Neural progenitor cell (in vitro differentiated cells): ENCODE measurements at regions not wholly inside any gene's neighbourhood (a gene's known extent, or its start where the extent isn't known, plus 50 kb on each side); places are given as distances from the start of the nearest gene placed in this dataset.

Experiments
- EZH2 ChIP-seq: fragments of 200-600 bp; sonication (generic); IDR thresholded peaks from 2 replicates; pipeline ENCODE4 v1.6.1; 2017; ENCODE audit warnings: antibody characterized with exemption, mild to moderate bottlenecking, moderate library complexity
- EZH2phosphoT487 ChIP-seq: fragments of 200-600 bp; sonication (generic); IDR thresholded peaks from 2 replicates; pipeline ENCODE4 v1.6.1; 2017; ENCODE audit warnings: antibody characterized with exemption
- TF ChIP-seq, protein P1 (sequence below): fragments of 200-600 bp; sonication (generic); IDR thresholded peaks from 2 replicates; pipeline ENCODE4 v1.5.1; 2017; ENCODE audit warnings: antibody characterized with exemption, mild to moderate bottlenecking

DNA sequence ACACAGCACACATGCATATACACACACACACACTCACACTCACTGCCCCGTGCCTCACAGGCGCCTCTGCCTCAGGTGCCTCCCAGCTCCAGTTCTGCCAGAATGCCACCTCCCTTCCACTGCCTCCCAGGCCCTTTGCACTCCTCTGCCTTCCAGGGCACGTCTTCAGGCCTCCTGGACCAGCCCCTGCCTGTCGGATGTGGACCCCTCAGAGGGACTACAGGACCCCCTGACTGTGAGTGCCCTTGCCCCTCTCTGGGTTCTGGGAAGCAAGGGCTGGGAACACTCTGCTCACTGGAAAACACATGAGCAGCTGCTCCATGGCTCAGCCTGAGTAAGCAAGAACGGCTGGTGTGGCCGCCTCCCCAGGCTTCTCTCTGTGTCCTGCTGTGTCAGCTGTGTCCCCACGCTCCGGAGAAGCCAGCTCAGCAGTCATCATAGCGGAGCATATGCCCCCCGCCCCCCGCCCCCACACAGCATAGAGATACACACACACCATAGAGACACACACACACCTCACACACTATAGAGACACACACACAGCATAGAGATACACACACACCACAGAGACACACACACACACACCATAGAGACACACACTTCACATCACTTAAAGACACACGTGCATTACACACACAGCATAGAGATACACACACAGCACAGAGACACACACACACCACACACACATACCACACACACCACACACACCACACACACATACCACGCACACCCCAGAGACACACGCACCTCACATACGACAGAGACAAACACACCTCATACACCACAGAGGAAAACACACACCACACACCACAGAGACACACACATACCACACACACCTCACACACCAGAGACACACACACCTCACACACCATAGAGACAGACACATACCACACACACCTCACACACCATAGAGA lies 271.3 kb downstream of the CYRIA start:
- TF ChIP-seq, protein P1, sequence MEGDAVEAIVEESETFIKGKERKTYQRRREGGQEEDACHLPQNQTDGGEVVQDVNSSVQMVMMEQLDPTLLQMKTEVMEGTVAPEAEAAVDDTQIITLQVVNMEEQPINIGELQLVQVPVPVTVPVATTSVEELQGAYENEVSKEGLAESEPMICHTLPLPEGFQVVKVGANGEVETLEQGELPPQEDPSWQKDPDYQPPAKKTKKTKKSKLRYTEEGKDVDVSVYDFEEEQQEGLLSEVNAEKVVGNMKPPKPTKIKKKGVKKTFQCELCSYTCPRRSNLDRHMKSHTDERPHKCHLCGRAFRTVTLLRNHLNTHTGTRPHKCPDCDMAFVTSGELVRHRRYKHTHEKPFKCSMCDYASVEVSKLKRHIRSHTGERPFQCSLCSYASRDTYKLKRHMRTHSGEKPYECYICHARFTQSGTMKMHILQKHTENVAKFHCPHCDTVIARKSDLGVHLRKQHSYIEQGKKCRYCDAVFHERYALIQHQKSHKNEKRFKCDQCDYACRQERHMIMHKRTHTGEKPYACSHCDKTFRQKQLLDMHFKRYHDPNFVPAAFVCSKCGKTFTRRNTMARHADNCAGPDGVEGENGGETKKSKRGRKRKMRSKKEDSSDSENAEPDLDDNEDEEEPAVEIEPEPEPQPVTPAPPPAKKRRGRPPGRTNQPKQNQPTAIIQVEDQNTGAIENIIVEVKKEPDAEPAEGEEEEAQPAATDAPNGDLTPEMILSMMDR = no peak
- TF ChIP-seq EZH2phosphoT487 (no peak), EZH2 (no peak)
